ENCODE measurements at regions not wholly inside any gene's neighbourhood (a gene's known extent, or its start where the extent isn't known, plus 50 kb on each side); places are given as distances from the start of the nearest gene placed in this dataset.
"Not testable (repeated sequence)": the region's sequence is repeated elsewhere in the genome, so short reads cannot be mapped to it uniquely, and the experiment has no call there.

DNA sequence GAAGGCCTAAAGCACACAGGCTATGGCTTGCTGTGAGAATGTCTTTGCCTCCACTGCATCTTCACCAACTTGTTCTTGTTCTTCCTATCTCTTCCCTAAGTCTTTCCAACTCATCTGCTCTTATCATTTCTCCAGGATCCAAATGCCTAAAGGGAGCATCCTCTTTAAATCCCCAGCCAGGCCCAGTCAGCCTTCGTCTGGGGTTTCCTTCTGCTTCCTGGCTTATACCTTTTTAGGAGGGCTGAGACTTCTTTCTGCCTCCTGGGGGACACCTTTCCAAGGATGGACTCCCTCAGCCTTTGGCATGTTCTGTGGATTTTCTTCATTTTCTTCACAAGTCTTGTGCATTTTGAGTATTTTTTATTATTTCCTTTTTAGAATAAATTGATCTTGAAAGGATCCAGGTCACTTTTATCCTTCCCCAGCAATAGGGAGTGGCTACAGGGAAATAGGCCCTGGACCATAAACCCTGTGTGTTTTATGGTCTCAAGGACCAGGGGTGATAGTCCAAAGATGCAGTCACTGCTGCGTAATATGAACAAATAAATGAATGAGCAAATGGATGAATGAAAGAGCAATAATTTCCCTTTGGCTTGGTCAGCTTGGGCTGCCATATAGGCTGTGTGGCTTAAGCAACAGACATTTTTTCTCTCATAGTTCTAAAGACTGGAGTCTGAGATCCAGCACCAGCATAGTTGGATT is 122.1 kb upstream of the LRIG1 start:
- no peak for DNase-seq (ENCODE audit: low spot score)
- intact Hi-C loops (cut with DNase I): no loop called here

DNA sequence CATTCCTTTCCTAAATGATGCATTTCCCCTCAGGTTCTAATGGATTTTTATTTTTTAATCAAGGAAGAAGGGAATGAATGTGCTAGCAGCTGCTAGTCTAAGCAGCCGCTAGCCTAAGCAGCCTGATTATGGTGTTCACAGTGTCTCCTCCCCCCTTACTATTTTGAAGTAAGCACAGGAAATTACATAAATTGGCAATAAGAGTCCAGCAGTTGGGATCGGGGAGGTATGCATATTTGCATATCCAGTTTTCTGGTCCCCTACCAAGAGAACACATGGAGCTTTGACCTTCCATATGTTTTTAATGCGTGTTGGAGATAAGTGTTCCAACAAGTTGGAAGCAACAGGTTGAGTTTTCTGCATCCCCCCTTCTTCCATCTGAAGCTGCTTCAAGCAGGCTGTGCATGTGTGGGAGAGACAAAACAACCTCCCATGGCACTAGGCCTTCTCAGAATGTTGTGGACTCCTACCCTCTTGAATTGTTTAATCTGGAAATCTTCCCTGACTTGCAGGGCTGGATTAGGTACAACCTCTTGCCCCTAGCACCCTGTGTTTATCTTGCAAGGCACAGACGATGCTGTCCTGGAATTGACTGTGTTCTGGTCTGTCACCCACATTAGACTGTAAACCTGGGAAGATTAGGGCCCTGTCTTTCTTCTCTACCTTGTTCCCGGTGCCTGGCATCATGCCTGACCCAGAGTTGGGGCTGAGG is 124.8 kb upstream of the LRIG1 start:
- intact Hi-C loops (cut with DNase I): no loop called here
- no peak for DNase-seq (ENCODE audit: low spot score)

DNA sequence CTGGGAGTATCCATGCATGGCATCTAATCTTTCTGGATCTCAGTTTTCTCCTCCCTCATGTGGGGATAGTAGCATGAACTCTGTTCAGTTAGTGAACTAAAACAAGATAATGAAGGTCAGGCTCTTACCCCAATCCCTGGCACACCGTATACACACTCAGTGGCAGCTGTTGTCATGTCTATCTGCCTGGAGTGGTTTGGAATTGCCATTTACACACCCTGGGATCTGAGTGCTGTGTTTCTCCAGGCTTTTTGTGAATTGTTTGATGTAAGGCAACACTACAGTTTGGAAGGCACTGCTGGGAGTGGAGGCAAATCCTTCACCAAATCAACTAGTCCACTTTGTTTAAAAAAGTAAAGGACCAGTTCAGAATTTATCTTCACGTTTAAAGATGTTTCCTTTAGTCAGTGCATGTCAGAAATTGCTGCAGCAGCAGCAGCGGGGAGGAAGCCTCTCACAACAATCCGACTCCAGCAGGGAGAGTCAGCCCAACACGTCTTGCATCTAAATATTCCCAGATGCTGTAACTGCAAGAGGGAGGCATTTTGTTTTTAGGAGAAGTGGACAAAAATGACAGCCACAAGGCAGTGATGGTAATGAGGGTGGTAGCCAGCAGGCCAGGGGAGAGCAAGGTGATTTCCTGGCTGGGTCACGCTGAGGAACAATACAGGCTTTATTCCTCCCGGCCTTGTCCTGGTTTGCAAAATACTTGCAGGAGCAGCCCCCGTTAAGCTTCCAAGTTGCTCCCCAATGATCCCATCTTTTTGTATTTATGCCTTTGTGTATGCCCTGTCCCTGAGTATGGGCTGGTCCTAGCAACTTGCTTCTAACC is 128.5 kb upstream of the LRIG1 start:
- intact Hi-C loops (cut with DNase I): no loop called here
- no peak for DNase-seq (ENCODE audit: low spot score)

DNA sequence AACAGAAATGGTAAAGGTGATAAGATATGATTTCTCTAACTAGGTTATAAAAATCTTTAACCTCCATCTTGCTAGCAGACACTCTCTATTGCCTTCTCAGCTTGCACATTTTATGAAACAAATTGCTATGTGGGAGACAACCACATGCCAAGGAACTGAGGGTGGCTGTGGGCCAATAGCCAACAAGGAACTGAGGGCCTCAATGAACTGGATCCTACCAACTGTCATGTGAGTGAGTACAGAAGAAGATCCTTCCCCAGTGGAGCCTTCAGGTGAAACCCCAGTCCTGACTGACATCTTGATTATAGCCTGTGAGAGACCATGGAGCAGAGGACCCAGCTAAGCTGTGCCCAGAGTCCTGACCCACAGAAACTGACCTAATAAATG is 129.2 kb upstream of the LRIG1 start:
- intact Hi-C loops (cut with DNase I): no loop called here
- DNase-seq (ENCODE audit: low spot score): no peak

DNA sequence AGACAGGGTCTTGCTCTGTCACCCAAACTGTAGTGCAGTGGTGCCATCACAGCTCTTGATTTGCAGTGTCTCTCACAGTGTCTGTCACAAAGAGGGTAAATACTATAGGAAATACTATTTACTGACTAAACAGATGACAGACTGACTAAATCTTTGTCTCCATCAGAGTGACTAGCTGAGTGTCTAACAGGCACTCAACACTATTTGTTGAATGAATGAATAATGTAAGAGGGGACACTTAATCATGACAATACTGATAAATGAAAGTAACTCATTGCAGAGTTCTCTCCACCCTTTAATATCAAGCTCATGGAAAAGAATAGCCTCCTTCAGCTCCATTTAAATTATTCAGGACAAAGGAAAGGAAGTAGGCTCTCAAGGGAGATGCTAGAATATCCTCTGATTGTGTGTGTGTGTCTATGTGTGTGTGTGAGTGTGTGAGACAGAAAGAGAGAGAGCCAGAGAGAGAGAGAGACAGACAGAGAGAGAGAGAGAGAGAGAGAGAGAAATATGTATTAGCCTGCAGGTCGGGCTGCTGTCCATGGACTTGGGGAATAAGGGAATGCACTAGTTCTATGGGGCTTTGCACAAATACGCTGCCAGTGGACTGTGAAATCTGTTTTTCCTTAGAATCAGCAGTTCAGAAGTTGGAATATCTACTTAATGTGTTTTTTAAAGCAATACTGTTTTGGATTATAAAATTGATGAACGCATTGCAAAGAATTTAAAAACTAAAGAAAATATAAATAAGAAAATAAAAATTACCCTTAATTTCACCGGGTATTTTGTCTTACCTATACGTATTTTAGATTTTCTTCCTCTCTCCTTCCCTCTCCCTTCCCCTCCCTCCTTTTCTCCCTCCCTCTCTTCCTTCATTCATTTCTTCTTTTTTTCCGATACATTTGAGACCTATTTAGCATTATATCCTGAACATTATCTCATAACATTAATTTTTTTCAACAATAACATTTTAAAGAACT is 132.9 kb upstream of the LRIG1 start:
- DNase-seq (ENCODE audit: low spot score): no peak
- intact Hi-C loops (cut with DNase I): no loop called here

DNA sequence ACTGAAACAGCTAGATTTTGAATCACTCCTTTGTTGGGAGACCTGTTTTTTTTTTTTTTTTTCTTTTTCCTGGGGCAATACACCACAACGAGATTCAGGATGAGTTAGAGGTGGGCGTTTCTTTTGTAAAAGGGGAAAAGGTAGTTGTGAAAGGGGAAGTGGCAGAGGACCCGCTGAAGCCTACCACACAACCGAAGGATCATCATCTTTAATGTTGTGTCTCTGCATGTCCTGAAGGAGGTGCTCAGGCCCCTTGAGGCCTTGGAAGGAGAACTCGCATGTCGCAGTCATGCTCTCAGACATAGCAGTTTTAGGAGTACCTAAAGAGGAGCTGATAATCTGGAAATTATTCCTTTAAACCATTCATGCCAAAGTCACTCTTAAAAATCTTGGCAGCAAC is 137.9 kb upstream of the LRIG1 start:
- no peak for DNase-seq (ENCODE audit: low spot score)
- intact Hi-C loops (cut with DNase I): no loop called here

DNA sequence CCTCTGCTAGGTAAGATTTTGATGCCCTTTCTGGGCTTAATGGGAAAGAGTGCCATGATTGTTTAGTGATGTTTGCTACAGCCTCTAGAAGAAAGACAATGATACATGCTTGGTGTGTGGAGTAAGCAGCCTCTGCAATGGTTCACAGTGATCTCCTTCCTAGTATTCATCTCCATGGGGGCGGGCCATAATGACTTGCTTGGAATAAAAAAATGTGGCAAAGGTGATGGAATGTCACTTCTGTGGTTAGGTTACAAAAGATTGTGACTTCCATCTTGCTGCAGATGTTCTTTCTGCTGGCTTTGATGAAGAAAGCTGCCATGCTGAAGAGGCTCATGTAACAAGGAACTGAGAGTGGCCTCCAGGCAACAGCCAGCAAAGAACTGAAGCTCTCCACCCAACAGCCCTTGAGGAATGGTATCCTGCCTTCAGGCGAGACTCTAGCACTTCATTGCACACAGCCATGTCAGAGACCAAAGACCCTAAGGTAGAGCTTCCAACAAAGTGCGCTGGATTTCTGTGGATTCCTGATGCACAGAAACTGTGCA is 139.1 kb upstream of the LRIG1 start:
- DNase-seq (ENCODE audit: low spot score): no peak
- intact Hi-C loops (cut with DNase I): no loop called here

DNA sequence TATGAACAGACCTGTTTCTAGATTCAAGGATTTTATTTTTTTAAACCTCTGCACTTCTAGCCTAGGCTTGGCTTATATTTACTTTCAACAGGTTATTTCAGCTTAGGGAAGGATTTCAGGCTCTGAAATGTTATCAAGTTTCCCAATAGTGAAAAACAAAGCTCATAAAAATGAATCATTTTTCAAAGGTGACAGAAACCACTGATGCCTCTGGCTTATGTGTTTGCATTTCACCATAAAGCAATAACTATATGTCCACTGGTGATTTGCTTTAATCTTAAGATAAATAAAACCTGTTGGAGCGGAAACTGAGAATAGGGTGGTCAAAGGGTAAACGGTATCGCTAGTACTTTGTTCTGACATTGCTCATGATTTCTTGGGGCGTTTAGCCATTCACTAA is 141.2 kb upstream of the LRIG1 start:
- no peak for DNase-seq (ENCODE audit: low spot score)
- intact Hi-C loops (cut with DNase I): no loop called here

DNA sequence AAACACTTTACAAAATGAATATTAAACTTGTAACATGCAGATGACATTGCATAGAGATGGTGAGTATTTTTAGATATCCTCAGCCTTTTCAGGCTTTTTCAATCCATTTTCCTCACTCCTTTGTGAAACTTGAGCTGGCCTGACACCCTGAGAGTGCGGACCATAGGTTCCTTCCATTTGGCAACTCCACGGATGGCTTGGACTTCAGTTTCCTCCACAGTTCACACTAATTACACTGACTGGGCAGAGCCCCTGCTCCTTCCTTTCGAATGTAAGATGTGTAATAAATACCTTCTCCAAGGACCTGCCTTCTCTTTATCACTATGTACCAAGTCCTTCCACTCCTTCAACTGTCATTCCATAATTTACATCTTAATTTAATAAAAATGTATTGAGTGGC is 141.7 kb upstream of the LRIG1 start:
- no peak for DNase-seq (ENCODE audit: low spot score)
- intact Hi-C loops (cut with DNase I): no loop called here

DNA sequence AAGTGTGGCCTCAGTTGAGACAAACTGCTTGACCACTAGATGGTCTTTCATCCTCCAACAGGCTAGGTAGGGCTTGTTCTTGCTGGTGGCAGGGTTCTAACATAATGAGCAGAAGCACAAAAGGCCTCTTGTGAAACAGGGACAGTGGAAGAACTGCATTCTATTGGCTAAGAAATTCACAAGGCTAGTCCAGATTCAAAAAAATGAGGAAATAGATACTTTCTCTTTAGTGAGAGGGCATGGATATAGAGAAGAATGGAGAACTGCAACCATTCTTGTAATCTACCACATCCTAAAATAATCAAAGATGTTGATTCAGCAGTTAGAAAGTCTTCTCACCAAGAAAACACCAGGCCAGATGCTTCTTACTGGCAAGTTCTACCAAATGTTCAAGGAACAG is 143.7 kb upstream of the LRIG1 start:
- intact Hi-C loops (cut with DNase I): no loop called here
- DNase-seq (ENCODE audit: low spot score): no peak

DNA sequence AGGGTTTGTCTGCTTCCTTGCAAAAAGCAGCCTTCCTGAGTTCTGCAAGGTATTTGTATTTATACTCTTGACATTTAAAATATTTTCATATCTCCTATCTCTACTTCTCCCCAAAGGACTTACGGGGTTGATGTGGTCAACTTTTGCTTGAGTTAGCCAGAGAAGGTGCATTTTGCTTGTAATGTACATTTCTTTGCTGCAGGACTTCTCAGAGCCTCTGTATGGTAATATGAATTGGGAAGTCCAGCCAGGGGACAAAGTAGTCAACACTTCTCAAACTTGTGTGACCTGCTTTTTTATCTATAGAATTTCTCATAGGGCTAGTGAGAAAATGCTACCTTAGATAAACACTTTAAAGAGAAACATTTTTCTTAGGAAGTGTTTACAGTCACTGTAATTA is 148.2 kb upstream of the LRIG1 start:
- intact Hi-C loops (cut with DNase I): no loop called here
- no peak for DNase-seq (ENCODE audit: low spot score)

DNA sequence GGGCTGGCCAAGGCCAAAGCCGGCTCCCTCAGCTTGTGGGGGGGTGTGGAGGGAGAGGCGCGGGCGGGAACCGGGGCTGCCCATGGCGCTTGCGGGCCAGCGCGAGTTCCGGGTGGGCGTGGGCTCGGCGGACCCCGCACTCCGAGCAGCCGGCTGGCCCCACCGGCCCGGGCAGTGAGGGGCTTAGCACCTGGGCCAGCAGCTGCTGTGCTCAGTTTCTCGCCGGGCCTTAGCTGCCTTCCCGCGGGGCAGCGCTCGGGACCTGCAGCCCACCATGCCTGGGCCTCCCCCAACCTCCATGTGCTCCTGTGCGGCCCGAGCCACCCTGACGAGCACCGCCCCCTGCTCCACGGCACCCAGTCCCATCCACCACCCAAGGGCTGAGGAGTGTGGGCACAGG is 150.7 kb upstream of the LRIG1 start:
- DNase-seq (ENCODE audit: low spot score); intact Hi-C loops (cut with DNase I): not testable (repeated sequence)

DNA sequence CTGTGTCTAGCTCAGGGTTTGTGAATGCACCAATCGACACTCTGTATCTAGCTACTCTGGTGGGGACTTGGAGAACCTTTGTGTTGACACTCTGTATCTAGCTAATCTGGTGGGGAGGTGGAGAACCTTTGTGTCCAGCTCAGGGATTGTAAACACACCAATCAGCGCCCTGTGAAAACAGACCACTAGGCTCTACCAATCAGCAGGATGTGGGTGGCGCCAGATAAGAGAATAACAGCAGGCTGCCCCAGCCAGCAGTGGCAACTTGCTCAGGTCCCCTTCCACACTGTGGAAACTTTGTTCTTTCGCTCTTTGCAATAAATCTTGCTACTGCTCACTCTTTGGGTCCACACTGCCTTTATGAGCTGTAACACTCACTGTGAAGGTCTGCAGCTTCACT is 151.3 kb upstream of the LRIG1 start:
- DNase-seq (ENCODE audit: low spot score): not testable (repeated sequence)

DNA sequence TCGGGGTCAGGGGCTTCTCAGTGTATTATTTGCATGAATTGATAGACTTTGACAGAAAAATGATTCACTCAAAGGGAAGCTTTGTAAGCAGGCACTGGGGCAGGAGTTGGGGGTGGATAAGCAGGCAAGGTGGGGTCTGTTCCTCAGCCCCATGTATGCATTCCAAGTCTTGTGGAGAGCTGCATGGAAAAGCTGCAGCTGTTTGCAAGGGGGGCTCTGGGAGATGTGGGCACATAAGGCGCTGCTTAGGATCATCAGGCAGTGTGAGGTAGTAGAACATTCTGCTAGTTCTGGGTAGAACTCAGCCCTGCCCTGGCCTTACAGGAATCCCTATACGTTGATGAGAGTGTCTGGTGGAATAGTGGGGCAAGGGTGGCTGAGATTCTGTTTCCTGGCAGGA is 154.2 kb upstream of the LRIG1 start:
- intact Hi-C loops (cut with DNase I): no loop called here
- no peak for DNase-seq (ENCODE audit: low spot score)

More for the DNA sequence above, 151.3 kb upstream of the LRIG1 start:
- intact Hi-C loops (cut with DNase I): not testable (repeated sequence)

DNA sequence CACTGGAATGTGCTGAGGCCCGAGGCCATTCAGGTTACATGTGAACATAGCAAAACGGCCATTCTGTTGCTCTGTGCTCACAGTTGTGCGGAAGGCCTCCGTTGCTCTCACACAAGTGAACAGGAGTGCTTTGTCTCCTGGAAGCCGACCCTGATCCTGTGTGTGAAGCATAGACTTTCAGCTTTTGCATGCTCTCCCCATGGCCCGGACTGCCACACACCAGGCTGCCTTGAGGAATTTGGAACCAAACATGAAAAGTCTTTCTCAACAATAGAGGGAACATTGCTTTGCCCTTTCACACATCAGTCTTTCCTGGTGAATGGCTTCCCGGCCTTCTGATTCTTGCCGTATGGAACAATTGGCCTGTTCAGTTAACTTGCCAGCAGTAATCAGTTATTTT is 154.8 kb upstream of the LRIG1 start:
- DNase-seq (ENCODE audit: low spot score): no peak
- intact Hi-C loops (cut with DNase I): no loop called here

DNA sequence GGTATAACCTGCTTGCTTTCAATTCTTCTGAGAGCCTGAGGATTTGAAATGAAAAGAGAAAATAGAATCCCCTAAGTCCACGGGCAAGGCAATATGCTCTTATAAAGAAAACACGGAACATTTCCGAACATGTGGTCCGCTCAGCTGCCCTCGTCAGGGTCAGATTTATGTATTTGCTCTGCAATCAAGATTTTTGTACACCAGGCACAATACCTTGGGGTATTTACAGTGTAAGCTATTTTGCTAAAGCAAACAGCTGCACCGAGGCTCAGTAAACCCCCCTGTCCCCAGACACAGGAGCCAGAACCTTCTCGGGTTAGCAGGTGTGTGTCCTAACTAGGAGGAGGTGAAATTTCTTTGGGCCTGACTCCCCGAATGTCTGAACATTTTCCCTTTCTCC is 155.8 kb upstream of the LRIG1 start:
- intact Hi-C loops (cut with DNase I): no loop called here
- DNase-seq (ENCODE audit: low spot score): no peak

DNA sequence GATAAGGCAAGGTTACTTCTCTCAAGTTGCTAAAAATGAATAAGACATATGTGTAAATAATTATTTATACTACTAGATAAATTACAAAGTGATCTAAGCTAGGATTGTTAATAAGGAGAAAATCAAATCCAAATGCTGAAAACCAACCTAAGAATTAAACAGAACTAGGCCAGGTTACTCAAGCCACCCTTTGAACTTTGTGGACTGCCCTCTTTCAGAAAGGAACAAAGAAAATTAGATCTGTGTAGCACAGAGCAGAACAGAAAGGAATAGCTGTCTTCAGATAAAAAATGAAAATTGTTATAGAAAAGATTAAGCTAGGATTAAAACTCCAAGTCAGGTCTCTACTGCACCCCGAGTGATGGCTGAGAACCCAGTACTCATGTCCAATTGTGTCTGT is 158.2 kb upstream of the LRIG1 start:
- intact Hi-C loops (cut with DNase I): no loop called here
- no peak for DNase-seq (ENCODE audit: low spot score)

DNA sequence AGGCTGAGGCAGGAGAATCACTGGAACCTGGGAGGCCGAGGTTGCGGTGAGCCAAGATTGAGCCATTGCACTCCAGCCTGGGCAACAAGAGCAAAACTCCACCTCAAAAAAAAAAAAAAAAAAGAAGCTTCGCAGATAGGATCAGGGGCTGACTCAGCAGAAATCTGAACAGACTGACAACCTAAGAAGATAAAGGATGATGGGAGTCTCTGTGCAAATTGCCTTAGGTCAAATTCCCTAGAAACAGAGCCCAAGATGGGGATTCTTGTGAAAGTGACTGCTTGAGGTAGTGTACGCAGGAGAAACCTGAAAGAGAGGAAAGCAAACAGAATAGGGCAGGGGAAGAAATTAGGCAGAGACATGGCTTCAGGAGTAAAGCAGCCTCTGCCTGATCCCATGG is 160.8 kb upstream of the LRIG1 start:
- DNase-seq (ENCODE audit: low spot score): no peak
- intact Hi-C loops (cut with DNase I): no loop called here

DNA sequence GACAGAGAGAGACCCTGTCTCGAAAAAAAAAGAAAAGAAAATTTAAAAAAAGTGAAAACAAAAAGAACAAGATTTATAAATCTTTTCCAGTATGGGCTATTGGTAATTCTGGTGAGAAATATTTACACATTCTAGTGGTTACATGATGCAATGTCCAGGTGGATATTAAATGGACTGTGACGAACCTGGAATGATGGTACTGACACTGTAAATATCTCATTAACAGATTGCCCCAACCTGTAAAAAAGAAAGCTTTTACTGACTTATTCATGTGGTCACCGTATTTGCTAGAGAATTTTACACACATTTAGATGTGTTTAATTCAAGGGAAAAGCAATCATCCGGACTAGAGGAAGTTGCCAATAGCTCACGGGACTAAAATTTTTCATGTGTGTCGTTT is 162.1 kb upstream of the LRIG1 start:
- no peak for DNase-seq (ENCODE audit: low spot score)
- intact Hi-C loops (cut with DNase I): no loop called here

All from posterior vena cava (tissue), 2 donors.